Lower lobe of right lung (tissue), 2 donors: ENCODE measurements at regions not wholly inside any gene's neighbourhood (a gene's known extent, or its start where the extent isn't known, plus 50 kb on each side); places are given as distances from the start of the nearest gene placed in this dataset.

Experiments used
- ATAC-seq, 2 donors: fragments of 200-7000 bp; cut with Tn5 transposase; one replicate each; pipeline ENCODE4 v1.9.1; 2020 to 2022; ENCODE audit warnings: mild to moderate bottlenecking in 2 of 2, moderate library complexity in 2 of 2
- DNase-seq: peaks from one replicate; pipeline ENCODE4 v3.0.0-alpha.2; 2020
- H3K27ac ChIP-seq: fragments of 200-600 bp; one replicate; pipeline ENCODE4 v1.8.0; 2022
- H3K27me3 ChIP-seq: fragments of 200-600 bp; one replicate; pipeline ENCODE4 v1.8.0; 2022; ENCODE audit warnings: low read depth
- H3K36me3 ChIP-seq: fragments of 200-600 bp; one replicate; pipeline ENCODE4 v1.8.0; 2022; ENCODE audit warnings: mild to moderate bottlenecking
- H3K4me1 ChIP-seq: fragments of 200-600 bp; one replicate; pipeline ENCODE4 v1.8.0; 2022
- H3K4me3 ChIP-seq: fragments of 200-600 bp; one replicate; pipeline ENCODE4 v1.8.0; 2022; ENCODE audit warnings: mild to moderate bottlenecking
- H3K9me3 ChIP-seq: fragments of 200-600 bp; one replicate; pipeline ENCODE4 v1.8.0; 2022
- intact Hi-C: fragments of 100-400 bp; cut with DNase I; formaldehyde crosslinking; loops from one replicate; pipeline ENCODE4 v1.11.0; 2022
- TF ChIP-seq, protein P1 (sequence below): fragments of 200-600 bp; IDR thresholded peaks from one replicate; pipeline ENCODE4 v1.8.0; 2022; ENCODE audit warnings: antibody characterized with exemption, mild to moderate bottlenecking
- donor health status: DM: no; HTN: yes; CAD: no; lungs with severe emphysema.

DNA sequence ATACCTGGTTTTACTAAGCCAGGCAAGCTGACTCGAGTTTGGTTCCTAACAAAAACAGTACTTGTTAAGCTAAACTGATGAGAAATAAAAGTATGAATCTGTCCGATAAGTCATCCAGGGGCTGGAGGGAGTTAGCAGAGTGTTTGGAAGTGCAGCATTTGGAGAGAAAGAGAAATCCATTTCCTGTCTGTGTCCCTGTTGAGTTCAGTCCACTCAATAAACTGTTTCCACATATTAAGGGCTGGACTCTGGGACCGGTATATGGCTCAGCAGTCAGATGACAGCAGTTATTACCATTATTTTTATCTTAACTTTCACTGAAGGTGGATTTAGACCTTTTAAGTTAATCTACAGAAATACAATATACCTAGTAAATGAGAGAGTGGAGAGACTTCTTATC lies 130.6 kb upstream of the ADRA1B start:
- intact Hi-C loops = no loop called here
- TF ChIP-seq, protein P1, sequence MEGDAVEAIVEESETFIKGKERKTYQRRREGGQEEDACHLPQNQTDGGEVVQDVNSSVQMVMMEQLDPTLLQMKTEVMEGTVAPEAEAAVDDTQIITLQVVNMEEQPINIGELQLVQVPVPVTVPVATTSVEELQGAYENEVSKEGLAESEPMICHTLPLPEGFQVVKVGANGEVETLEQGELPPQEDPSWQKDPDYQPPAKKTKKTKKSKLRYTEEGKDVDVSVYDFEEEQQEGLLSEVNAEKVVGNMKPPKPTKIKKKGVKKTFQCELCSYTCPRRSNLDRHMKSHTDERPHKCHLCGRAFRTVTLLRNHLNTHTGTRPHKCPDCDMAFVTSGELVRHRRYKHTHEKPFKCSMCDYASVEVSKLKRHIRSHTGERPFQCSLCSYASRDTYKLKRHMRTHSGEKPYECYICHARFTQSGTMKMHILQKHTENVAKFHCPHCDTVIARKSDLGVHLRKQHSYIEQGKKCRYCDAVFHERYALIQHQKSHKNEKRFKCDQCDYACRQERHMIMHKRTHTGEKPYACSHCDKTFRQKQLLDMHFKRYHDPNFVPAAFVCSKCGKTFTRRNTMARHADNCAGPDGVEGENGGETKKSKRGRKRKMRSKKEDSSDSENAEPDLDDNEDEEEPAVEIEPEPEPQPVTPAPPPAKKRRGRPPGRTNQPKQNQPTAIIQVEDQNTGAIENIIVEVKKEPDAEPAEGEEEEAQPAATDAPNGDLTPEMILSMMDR = no peak
- H3K27ac ChIP-seq = no peak overlapping the region

DNA sequence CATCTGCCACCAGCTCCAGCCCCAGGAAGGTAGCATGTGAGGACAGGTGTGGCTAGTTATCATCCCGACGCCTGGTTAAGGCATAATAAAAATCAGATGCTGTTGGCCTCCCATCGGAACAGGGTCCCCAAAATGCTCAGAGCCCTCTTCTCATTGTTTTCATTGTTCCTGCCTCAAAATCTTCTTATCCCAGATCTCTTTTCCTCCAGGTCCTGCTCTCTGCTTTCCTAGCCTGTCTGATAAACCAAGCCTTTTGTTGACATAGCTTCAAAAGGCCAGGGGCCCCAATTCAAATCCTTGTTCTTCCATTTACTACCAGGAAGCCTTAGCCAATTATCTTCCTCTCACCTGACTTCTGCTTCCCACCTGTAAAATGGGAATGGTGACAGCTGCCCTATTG lies 130.1 kb upstream of the ADRA1B start:
- peak overlapping the region; percentile 67 for H3K27ac ChIP-seq
- ATAC-seq = no peak
- H3K4me1 ChIP-seq = peaks cover 23% of the 10 kb centered on the region
- no peaks in the 10 kb centered on the region for H3K36me3 ChIP-seq
- H3K9me3 ChIP-seq = no peaks in the 10 kb centered on the region
- no peaks in the 10 kb centered on the region for H3K27me3 ChIP-seq
- no peak overlapping the region for H3K4me3 ChIP-seq
- intact Hi-C loops = no loop called here
- DNase-seq = no peak
- TF ChIP-seq, protein P1 = no peak

More for the DNA sequence above, 130.6 kb upstream of the ADRA1B start:
- ATAC-seq (no peak), DNase-seq (no peak)
- H3K36me3 ChIP-seq = no peaks in the 10 kb centered on the region
- no peaks in the 10 kb centered on the region for H3K9me3 ChIP-seq
- peaks cover 23% of the 10 kb centered on the region for H3K4me1 ChIP-seq
- no peak overlapping the region for H3K4me3 ChIP-seq
- no peaks in the 10 kb centered on the region for H3K27me3 ChIP-seq

DNA sequence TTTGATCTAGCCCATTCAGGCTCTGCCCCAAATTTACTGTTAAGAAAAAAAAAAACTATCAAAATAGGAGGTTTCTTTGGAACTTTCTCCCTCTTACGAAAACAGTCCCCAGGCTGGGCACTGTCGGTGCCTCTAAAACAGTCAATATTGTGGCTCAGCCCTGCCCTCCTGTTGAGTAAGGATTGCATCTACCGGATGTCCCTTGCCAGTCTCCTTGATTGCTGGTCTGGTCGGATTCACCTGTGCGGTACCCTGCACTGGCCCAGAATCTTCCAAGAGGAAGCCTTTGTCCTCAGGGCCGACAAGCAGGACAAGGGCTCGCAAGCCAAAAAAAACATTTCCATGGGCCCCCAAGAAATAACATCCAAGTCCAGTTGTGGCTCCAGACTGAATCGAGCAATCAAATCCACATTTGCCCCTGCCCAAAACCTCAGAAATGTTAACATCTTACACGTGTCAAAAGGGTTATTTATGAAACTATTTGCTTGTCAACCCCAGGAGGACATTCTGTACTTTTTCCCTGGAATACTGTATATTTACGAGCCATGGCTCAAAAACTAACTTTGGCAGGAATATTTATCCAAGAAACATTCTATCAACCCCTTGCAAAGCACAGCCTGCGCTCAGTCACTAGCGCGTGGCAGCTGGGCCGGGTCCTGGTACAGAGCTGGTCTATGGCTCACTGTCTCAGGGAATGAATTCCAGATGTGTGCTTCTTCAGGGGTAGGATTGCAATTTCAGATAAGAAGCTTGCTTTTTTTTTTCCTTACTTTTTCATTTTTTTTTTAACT lies 129.2 kb upstream of the ADRA1B start:
- Histone ChIP-seq H3K4me3 (no peak overlapping the region), H3K27me3 (no peaks in the 10 kb centered on the region), H3K4me1 (peaks cover 23% of the 10 kb centered on the region), H3K9me3 (no peaks in the 10 kb centered on the region), H3K36me3 (no peaks in the 10 kb centered on the region), H3K27ac (peak overlapping the region; percentile 67)
- TF ChIP-seq, protein P1 = no peak
- intact Hi-C loops = no loop called here
- ATAC-seq (peak; percentile 77 to 79), DNase-seq (peak; percentile 58)

DNA sequence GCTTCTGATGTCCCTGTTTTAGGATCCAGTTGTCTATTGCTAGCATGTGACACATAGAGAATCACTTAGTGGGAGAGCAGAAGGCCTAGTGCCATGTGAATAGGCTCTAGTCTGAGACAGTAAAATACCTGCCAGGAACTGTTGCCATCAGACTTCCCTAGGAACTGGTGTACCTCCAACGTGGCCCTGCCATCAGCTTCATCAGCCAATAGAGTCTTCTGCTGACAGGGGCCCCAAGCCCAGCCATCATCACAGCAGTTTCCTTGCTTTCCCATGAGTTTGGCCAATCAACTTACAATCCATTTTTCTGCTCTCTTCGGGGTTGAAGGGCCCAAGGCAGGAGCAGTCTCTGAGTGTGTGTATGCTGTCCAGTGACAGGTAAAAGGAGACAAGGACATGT lies 128.4 kb upstream of the ADRA1B start:
- peak overlapping the region; percentile 58 for H3K27ac ChIP-seq
- TF ChIP-seq, protein P1 = no peak
- H3K4me3 ChIP-seq = no peak overlapping the region
- H3K27me3 ChIP-seq = no peaks in the 10 kb centered on the region
- no peaks in the 10 kb centered on the region for H3K9me3 ChIP-seq
- no peaks in the 10 kb centered on the region for H3K36me3 ChIP-seq
- intact Hi-C loops = no loop called here
- ATAC-seq (no peak), DNase-seq (no peak)
- H3K4me1 ChIP-seq = peaks cover 23% of the 10 kb centered on the region

DNA sequence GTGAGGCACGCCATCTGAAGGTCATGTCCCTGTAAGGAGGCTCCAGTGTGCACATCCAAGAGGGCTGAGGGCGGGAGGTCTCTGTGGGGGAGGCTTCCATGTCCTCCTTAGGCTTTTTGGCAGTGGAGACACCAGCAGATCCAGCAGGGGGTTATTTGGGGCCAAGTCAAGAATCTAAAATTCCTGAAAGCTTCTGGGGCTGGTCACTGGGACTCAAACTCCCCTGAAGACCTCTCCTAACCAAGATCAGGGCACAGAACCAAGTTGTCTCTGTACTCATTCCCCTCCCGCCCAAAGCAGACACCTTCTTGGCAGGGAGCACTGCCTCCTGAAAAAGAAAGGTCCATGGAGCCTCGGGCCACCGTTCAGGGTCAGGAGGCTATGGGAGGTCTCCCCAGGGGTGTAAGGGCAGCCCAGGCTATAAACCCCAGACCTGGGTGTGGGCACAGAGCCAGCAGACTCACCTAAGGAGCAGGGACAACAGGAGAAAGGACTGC lies 127.4 kb upstream of the ADRA1B start:
- peak overlapping the region; percentile 58 for H3K27ac ChIP-seq
- no peaks in the 10 kb centered on the region for H3K36me3 ChIP-seq
- ATAC-seq (no peak), DNase-seq (no peak)
- TF ChIP-seq, protein P1 = no peak
- no peaks in the 10 kb centered on the region for H3K9me3 ChIP-seq
- peaks cover 23% of the 10 kb centered on the region for H3K4me1 ChIP-seq
- intact Hi-C loops = no loop called here
- H3K4me3 ChIP-seq = no peak overlapping the region
- no peaks in the 10 kb centered on the region for H3K27me3 ChIP-seq
